Ureter (tissue), 1 donor: ENCODE measurements at regions not wholly inside any gene's neighbourhood (a gene's known extent, or its start where the extent isn't known, plus 50 kb on each side); places are given as distances from the start of the nearest gene placed in this dataset.
"Not testable (repeated sequence)": the region's sequence is repeated elsewhere in the genome, so short reads cannot be mapped to it uniquely, and the experiment has no call there.

ENCODE experiments used
- DNase-seq: peaks from one replicate; pipeline ENCODE4 v3.0.0-alpha.2; 2020; ENCODE audit warnings: low spot score
- donor health status: DM: yes; HTN: yes; CAD: no.

GRCh38 chr2:234802071-234802844 lies 149.6 kb upstream of the SH3BP4 start:
- DNase-seq: no peak

DNA sequence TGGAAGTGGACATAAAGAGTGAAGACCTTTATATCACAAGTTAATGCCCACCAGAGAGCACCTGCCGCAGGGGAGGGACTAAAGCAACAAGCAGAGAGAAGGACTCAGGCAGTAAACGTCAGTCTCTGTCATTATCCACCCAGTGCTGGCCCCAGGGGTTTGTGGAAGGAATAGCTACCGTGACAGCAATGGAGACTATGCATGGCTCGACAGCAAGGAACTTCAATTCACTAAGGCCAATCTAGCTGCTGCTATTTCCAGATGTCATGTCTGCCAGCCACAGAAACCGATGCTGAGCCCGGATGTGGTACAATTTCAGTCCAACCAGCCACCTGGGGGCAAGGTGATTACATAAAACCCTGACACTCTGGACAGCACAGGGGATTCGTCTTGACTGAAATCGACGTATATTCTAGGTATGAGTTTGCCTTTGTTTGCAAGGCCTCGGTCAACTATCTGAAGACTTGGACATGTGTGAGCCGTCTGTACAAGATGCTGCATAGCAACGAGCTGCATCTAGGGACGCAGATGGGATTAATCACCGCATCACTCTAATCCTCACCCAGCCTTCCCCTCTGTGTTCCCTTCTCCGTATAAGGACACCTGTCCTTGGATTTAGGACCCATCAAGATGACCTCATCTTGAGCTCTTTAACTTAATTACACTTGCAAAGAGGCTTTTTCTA lies 154.1 kb upstream of the SH3BP4 start:
- DNase-seq: no peak

DNA sequence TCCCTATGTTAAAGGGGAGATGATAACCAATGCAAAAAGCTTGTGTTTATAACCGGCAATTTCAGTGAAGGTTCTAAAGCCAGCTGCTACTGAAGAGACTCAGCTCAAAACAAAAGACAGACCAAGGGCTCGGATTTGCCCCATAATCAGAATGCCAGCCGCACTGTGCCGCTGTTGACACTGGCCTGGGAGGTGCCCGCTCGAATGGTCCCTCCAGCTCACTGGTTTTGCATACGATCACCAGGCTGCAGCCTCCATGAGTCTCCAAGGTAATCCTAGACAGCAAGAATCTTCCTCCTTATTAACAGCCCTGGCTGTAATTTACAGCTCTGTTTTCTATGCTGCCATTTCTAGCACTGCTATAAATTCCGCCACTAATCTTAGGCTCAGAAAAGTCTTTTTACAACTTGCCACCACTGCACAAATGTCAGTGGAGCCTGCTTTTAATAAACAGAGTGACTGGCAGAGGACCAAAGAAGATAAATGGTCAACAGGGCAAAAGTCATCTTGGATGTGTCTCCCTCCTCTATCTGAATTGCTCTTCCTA lies 155.7 kb upstream of the SH3BP4 start:
- DNase-seq: no peak

DNA sequence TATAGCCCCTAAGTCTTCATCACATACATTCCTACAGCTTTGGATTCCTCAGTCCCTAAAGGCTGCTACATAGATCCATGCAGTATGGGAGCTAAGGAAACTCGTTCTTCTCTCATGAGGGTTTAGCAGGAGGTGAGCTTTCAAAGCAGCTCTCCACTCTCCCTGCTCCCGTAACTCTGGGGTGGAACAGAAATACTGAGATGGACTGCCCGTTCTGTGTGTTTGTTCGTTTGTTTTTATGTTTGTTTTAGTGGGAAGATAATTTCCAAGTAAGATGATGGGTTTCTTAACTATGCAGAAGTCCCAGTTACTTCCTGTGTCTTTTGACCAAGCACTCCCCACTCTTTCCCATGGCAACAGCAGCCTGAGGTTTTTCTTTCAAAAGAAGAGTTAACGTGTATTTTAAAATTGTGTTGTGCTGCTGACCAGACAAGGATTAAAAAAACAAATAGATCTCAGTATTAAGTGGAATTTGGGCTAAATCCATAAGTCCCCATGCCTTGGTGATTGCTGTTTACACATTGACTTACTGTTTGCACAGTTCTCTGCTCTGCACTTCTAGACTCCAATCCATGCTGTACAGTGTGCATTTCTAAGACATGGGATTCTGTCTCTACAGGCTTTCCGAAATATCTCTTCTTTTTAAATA lies 156.4 kb upstream of the SH3BP4 start:
- no peak for DNase-seq

GRCh38 chr2:234794866-234795265 lies 157.0 kb upstream of the SH3BP4 start:
- no peak for DNase-seq

GRCh38 chr2:234793212-234793785 lies 158.5 kb upstream of the SH3BP4 start:
- no peak for DNase-seq

DNA sequence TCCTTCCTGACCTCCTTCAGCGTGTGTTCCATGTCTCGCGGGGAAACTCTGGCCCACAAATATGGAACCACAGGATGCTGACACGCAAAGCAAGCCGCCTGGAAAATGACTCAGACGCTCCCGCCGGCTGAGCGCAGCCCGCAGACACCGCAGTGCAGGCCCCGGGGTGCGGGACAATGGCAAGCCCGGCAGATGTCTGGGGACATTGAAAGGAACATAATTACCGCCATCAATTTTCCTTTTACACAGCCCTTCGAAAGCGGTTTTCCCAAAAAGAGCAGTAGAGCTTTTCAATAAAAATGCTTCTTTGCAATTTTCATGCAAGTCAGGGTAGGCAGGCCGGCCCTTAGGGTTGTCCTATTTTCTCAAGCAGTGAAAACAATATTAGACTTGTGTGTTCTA lies 159.2 kb upstream of the SH3BP4 start:
- no peak for DNase-seq

DNA sequence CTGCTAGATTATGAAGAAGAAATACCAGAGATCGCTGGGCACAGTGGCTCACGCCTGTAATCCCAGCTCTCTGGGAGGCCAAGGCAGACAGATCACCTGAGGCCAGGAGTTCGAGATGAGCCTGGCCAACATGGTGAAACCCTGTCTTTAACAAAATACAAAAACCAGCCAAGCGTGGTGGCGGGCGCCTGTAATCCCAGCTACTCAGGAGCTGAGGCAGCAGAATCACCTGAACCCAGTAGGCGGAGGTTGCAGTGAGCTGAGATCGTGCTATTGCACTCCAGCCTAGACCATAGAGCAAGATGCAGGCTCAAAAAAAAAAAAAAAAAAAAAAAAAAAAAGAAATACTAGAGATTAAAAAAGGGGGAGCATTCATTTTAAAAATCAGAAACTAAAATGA lies 159.7 kb upstream of the SH3BP4 start:
- not testable (repeated sequence) for DNase-seq

DNA sequence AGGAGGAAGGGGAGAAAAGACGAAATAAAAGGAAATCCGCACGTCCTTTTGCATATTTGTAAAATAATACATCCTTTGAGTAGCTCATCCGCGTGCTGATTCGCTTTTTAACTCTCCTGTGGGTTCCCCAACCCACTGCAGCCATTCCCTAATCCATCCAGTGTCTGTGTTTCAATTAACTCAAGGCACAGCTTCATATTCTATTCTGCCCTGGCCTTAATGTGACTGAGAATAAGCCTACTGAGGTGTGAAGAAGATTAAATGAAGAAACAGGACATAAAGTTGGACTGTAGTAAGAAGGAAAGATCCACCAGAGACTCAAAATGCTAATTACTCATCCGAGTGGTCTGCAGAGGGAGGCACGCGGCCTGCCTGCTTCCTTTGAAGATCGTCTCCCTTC lies 161.4 kb upstream of the SH3BP4 start:
- no peak for DNase-seq

DNA sequence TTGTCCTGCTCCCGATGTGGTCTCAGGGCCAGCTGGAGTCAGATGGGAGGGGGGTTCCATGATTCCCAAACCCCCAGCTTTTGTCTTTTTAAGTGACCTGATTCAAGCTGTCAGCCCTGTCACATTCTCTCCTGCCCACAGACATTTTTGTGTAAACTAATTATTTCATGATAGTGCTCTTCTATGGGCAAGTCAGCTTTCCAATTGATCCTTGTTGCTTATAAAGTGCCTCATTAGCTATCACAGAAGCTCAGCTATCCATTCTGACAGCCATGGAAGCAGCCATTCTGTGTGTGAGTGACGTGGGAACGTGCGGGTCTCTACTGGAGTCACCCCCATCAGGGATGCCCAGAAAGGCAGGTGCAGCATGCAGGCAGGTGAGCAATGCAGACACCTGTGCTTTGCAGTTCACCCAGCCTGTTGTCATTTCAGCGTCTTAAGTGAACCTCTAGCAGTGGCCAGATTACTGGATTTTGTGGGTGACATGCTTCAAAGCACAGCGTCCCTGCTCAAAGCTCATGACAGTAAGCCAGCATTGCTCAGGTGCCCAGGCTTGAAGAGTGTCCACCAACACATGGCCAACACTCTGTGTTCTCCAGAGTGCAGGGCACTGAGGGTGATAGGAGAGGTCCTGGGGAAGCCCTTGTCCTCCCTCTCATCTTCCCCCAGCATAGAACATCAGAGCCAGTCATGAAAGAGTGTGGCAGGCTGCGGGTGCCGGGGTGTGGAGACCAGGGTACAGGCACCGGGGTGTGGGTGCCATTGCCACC lies 162.1 kb upstream of the SH3BP4 start:
- DNase-seq: no peak

DNA sequence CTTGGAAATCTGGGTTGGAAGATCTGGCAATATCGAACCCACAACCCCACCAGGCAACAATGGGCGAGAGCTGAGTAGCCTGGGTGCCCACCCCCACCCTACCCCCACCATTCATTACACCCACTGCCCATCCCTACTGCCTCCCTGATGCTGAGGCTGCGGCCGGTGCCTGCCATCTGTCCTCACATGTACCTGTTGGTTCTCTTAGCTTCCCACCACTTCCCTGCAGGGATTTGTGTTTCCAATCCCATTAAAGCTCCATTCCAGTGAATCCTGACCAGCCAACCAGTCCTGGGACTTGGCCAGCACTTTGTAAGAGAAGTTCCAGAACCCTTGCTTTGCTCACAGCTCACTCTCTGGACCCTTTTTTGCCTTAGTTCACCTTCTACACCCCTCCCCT lies 163.0 kb upstream of the SH3BP4 start:
- DNase-seq: no peak

GRCh38 chr2:234788381-234788780 lies 163.4 kb upstream of the SH3BP4 start:
- DNase-seq: no peak

DNA sequence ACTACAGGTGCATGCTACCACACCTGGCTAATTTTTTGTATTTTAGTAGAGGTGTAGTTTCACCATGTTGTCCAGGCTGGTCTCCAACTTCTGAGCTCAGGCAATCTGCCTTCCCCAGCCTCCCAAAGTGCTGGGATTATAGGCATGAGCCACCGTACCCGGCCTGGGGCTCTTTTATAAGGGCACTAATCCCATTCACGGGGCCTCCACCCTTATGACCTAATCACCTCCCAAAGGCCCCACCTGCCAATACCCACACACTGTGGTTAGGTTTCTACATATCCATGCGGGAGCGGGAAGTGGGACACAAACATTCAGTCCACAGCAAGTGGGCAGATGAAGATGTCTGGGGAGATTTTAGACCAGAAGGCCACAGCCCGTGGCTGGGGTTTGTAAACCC lies 164.7 kb upstream of the SH3BP4 start:
- DNase-seq: no peak

GRCh38 chr2:234773764-234774409 lies 177.9 kb upstream of the SH3BP4 start:
- no peak for DNase-seq

GRCh38 chr2:234773129-234773528 lies 178.7 kb upstream of the SH3BP4 start:
- DNase-seq: no peak

DNA sequence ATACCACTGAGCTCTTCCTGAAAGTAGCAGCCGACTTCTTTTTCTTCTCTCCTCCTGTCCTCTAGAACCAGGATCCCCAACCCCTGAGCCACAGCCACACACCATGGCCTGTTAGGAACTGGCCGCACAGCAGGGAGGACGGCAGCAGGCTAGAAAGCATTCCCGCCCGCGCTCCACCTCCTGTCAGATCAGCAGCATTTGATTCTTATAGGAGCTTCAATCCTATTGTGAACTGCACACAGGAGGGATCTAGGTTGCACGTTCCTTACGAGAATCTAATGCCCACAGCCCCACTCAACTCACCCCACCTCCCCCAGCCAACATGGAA lies 179.1 kb upstream of the SH3BP4 start:
- no peak for DNase-seq

DNA sequence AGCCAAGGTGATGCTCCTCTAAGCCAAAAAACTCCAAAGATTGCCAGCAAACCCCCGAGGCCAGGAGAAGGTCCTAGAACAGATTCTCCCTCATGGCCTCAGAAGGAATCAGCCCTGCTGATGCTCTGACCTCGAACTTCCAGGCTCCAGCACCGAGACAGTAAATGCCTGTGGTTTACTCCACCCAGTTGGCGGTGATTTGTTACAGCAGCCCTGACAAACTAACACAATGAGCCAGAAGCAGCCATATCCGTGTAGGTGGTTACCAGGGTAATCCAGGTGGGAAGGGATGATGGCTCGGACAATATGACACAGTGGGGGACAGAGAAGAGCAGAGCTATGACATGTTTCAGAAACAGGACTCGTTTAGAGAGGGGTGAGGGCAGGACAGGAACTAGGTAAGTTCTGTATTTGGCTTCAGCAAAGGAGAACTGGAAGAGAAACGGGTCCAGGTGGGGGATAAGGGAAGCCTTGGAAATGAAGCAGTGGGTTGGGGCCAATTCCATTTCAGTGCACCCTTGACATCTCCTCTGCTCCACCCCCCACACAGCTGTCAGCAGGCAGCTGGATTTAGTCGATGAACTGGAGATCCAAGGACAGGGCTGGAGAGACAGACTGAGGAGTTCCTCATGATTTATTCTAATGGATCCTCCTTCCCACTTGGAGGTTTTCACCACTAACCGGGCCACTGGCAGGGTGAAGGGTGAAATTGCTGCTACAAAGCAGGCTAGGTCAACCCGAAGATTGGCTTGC lies 179.7 kb upstream of the SH3BP4 start:
- DNase-seq: no peak

GRCh38 chr2:234771176-234771575 lies 180.6 kb upstream of the SH3BP4 start:
- DNase-seq: no peak

DNA sequence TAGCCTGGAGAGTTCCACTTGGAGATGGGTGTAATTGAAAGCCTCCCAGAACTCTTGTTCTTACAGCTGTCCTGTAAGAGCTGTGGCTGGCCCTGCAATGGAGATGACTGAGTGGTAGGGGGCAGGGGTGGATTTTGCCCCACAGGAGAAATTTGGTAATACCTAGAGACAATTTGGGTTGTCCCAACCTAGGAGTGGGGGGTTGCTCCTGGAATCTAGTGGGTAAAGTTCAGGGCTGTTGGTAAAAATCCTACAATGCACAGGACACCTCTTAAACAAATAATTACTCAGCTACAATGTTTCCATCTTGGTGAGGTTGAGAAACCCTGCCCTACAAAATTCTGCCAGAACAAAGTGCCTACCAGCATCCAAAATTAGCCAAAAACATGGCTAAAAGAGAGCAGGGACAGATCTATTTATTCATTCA lies 181.1 kb upstream of the SH3BP4 start:
- DNase-seq: no peak

GRCh38 chr2:234770031-234770506 lies 181.7 kb upstream of the SH3BP4 start:
- no peak for DNase-seq
